ENCODE measurements at regions not wholly inside any gene's neighbourhood (a gene's known extent, or its start where the extent isn't known, plus 50 kb on each side); places are given as distances from the start of the nearest gene placed in this dataset.

- Histone ChIP-seq H3K9ac (ENCODE audit: low read length) (no peak overlapping the region), H2AFZ (ENCODE audit: low read depth, low read length) (no peak overlapping the region), H3K79me2 (ENCODE audit: insufficient read depth, low read length) (no peaks in the 10 kb centered on the region), H3K27me3 (ENCODE audit: insufficient read depth, low read length) (no peaks in the 10 kb centered on the region), H3K4me1 (ENCODE audit: insufficient read depth, low read length) (no peaks in the 10 kb centered on the region), H3K36me3 (ENCODE audit: insufficient read depth, low read length) (no peaks in the 10 kb centered on the region), H3K4me3 (ENCODE audit: insufficient read depth, low read depth, low read length) (no peak overlapping the region), H3K9me3 (ENCODE audit: insufficient read depth, low read depth, low read length) (no peaks in the 10 kb centered on the region), H3K4me2 (ENCODE audit: low read length) (no peak overlapping the region), H3K27ac (ENCODE audit: low read depth, low read length) (no peak overlapping the region), H4K20me1 (ENCODE audit: insufficient read depth, low read length) (no peaks in the 10 kb centered on the region)
- no peak for FAIRE-seq
- H3K4me3 Mint-ChIP-seq (ENCODE audit: unreplicated experiment), result no peak overlapping the region
- H3K4me1 Mint-ChIP-seq (ENCODE audit: low read depth, unreplicated experiment), result no peaks in the 10 kb centered on the region
- TF ChIP-seq CTCF (IDR thresholded peaks at IDR 0.05; ENCODE audit: insufficient read depth, low read depth, low read length) (no peak), EZH2 (IDR thresholded peaks at IDR 0.05; ENCODE audit: insufficient read depth, low read length) (no peak)
- peaks cover 5% of the 10 kb centered on the region for H3K9me3 Mint-ChIP-seq (ENCODE audit: unreplicated experiment)
- no peak for DNase-seq (ENCODE audit: low read depth)
- H3K36me3 Mint-ChIP-seq (ENCODE audit: low read depth, unreplicated experiment), result peaks cover 1% of the 10 kb centered on the region
- peaks cover 60% of the 10 kb centered on the region for H3K27me3 Mint-ChIP-seq (ENCODE audit: low read depth, unreplicated experiment)
- no peak overlapping the region for H3K27ac Mint-ChIP-seq (ENCODE audit: unreplicated experiment)
These were observed 186.0 kb upstream of the SHH start for GRCh38 chr7:155998328-155998691.

DNA sequence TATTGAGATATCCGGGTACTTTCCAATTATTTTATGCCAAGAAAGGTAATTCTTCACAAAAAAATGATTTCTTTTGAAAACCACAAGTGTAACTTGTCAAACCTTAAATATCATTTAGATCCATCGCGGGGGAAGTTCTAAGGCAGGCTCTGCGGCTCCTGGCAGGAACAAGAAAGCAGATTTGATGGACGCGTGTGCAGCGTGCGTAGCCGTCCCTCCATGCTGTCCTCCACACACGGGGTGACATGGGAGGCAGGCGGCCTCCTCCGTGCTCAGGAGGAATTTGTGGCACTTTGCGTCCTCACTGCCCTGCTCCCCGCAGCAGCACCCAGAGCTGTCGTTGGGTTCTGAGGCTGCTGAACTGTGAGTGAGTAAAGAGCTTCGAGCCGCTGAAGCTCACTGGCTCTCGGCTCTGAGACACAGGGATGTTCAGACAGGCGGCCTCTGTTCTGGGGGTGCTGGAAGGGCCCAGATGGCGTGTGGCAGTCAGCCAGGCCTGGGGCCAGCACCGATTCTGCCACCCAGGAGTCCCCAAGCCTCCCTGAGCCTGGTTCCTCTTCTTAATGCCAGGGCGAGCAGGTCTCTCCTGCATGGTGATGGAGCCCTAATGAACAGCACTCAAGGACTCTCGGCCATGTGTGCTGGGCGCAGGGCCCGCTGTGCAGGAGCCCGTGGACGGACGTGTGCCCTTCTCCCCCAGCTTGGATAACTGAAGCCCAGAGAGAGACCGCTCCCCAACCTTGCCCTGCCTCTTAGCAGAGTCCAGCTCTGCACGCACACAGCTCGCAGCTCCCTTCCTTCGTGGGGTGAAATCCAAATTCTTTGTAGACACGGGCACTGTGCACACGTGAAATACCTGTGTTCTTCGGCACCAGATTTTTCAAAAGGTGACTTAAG, 185.4 kb upstream of the SHH start:
- DNase-seq (ENCODE audit: low read depth) (no peak), FAIRE-seq (no peak)
- Histone ChIP-seq H3K4me1 (ENCODE audit: insufficient read depth, low read length) (no peaks in the 10 kb centered on the region), H3K4me3 (ENCODE audit: insufficient read depth, low read depth, low read length) (no peak overlapping the region), H3K4me2 (ENCODE audit: low read length) (no peak overlapping the region), H4K20me1 (ENCODE audit: insufficient read depth, low read length) (no peaks in the 10 kb centered on the region), H3K27me3 (ENCODE audit: insufficient read depth, low read length) (no peaks in the 10 kb centered on the region), H3K9me3 (ENCODE audit: insufficient read depth, low read depth, low read length) (no peaks in the 10 kb centered on the region), H3K9ac (ENCODE audit: low read length) (no peak overlapping the region), H3K36me3 (ENCODE audit: insufficient read depth, low read length) (no peaks in the 10 kb centered on the region), H2AFZ (ENCODE audit: low read depth, low read length) (no peak overlapping the region), H3K79me2 (ENCODE audit: insufficient read depth, low read length) (no peaks in the 10 kb centered on the region), H3K27ac (ENCODE audit: low read depth, low read length) (no peak overlapping the region)
- Mint-ChIP-seq H3K36me3 (ENCODE audit: low read depth, unreplicated experiment) (peaks cover 1% of the 10 kb centered on the region), H3K4me1 (ENCODE audit: low read depth, unreplicated experiment) (no peaks in the 10 kb centered on the region), H3K27me3 (ENCODE audit: low read depth, unreplicated experiment) (peaks cover 65% of the 10 kb centered on the region), H3K4me3 (ENCODE audit: unreplicated experiment) (no peak overlapping the region), H3K27ac (ENCODE audit: unreplicated experiment) (no peak overlapping the region), H3K9me3 (ENCODE audit: unreplicated experiment) (peaks cover 5% of the 10 kb centered on the region)
- no peak for TF ChIP-seq EZH2 (IDR thresholded peaks at IDR 0.05; ENCODE audit: insufficient read depth, low read length)
- TF ChIP-seq CTCF (IDR thresholded peaks at IDR 0.05; ENCODE audit: insufficient read depth, low read depth, low read length), result no peak

GRCh38 chr7:155996718-155997280, 184.5 kb upstream of the SHH start:
- FAIRE-seq, result no peak
- H3K27me3 ChIP-seq (ENCODE audit: insufficient read depth, low read length), result no peaks in the 10 kb centered on the region

More at GRCh38 chr7:155996718-155997280, 184.5 kb upstream of the SHH start:
- Mint-ChIP-seq H3K36me3 (ENCODE audit: low read depth, unreplicated experiment) (peaks cover 1% of the 10 kb centered on the region), H3K27me3 (ENCODE audit: low read depth, unreplicated experiment) (peaks cover 67% of the 10 kb centered on the region), H3K9me3 (ENCODE audit: unreplicated experiment) (peaks cover 7% of the 10 kb centered on the region), H3K27ac (ENCODE audit: unreplicated experiment) (no peak overlapping the region), H3K4me1 (ENCODE audit: low read depth, unreplicated experiment) (no peaks in the 10 kb centered on the region), H3K4me3 (ENCODE audit: unreplicated experiment) (no peak overlapping the region)
- no peak for DNase-seq (ENCODE audit: low read depth)
- Histone ChIP-seq H3K4me1 (ENCODE audit: insufficient read depth, low read length) (no peaks in the 10 kb centered on the region), H3K79me2 (ENCODE audit: insufficient read depth, low read length) (no peaks in the 10 kb centered on the region), H3K4me3 (ENCODE audit: insufficient read depth, low read depth, low read length) (no peak overlapping the region), H3K9me3 (ENCODE audit: insufficient read depth, low read depth, low read length) (no peaks in the 10 kb centered on the region), H2AFZ (ENCODE audit: low read depth, low read length) (no peak overlapping the region), H3K4me2 (ENCODE audit: low read length) (no peak overlapping the region), H4K20me1 (ENCODE audit: insufficient read depth, low read length) (no peaks in the 10 kb centered on the region), H3K36me3 (ENCODE audit: insufficient read depth, low read length) (no peaks in the 10 kb centered on the region), H3K27ac (ENCODE audit: low read depth, low read length) (no peak overlapping the region), H3K9ac (ENCODE audit: low read length) (no peak overlapping the region)
- TF ChIP-seq EZH2 (IDR thresholded peaks at IDR 0.05; ENCODE audit: insufficient read depth, low read length), result no peak
